Endodermal cell (in vitro differentiated cells): ENCODE measurements at regions not wholly inside any gene's neighbourhood (a gene's known extent, or its start where the extent isn't known, plus 50 kb on each side); places are given as distances from the start of the nearest gene placed in this dataset.

Experiments used
- DNase-seq: peaks from one replicate; pipeline ENCODE4 v3.0.0-alpha.2; 2017
- H3K27ac ChIP-seq: 2 replicates; pipeline ENCODE4 v1.5.1; 2013; ENCODE audit warnings: mild to moderate bottlenecking, low read depth, low read length, moderate library complexity
- H3K27me3 ChIP-seq: 2 replicates; pipeline ENCODE4 v1.6.1; 2013; ENCODE audit warnings: mild to moderate bottlenecking, low read length, moderate library complexity; ENCODE audit not compliant: insufficient read depth, control insufficient read depth, poor library complexity, severe bottlenecking
- H3K36me3 ChIP-seq: 2 replicates; pipeline ENCODE4 v1.7.0; 2013; ENCODE audit warnings: mild to moderate bottlenecking, low read length, moderate library complexity; ENCODE audit not compliant: control insufficient read depth, insufficient read depth
- H3K4me1 ChIP-seq: one replicate; pipeline ENCODE4 v1.7.0; 2013; ENCODE audit warnings: low read length; ENCODE audit not compliant: control insufficient read depth, insufficient read depth
- H3K4me3 ChIP-seq: 2 replicates; pipeline ENCODE4 v1.5.1; 2013; ENCODE audit warnings: mild to moderate bottlenecking, low read length, moderate library complexity
- H3K9ac ChIP-seq: 2 replicates; pipeline ENCODE4 v1.6.1; 2013; ENCODE audit warnings: mild to moderate bottlenecking, low read length, moderate library complexity; ENCODE audit not compliant: poor library complexity, severe bottlenecking; ENCODE audit errors: extremely low read depth
- H3K9me3 ChIP-seq: 2 replicates; pipeline ENCODE4 v1.6.1; 2013; ENCODE audit warnings: mild to moderate bottlenecking, low read length, moderate library complexity; ENCODE audit not compliant: control insufficient read depth
- H3K27ac Mint-ChIP-seq: 2 replicates; pipeline ENCODE4 v1.8.0; 2020; ENCODE audit warnings: mixed read lengths
- H3K27me3 Mint-ChIP-seq: 2 replicates; pipeline ENCODE4 v1.8.0; 2021; ENCODE audit warnings: mild to moderate bottlenecking, mixed read lengths; ENCODE audit not compliant: insufficient read depth
- H3K36me3 Mint-ChIP-seq: 2 replicates; pipeline ENCODE4 v1.8.0; 2020; ENCODE audit warnings: low read depth, mixed read lengths
- H3K4me1 Mint-ChIP-seq: 2 replicates; pipeline ENCODE4 v1.8.0; 2020; ENCODE audit warnings: mixed read lengths
- H3K4me3 Mint-ChIP-seq: 2 replicates; pipeline ENCODE4 v1.8.0; 2020; ENCODE audit warnings: mild to moderate bottlenecking, moderate library complexity, mixed read lengths
- H3K9me3 Mint-ChIP-seq: 2 replicates; pipeline ENCODE4 v1.8.0; 2020; ENCODE audit warnings: mild to moderate bottlenecking, mixed read lengths
- WGBS, 2 experiments: methylation state at CpG; one replicate each; pipeline versions ENCODE4 v1.1.5 to v1.1.7; 2013; ENCODE audit warnings: missing lambda C conversion rate in 2 of 2, mixed read lengths in 1 of 2; ENCODE audit not compliant: insufficient coverage in 1 of 2, insufficient read length in 1 of 2; 5-methylcytosine and 5-hydroxymethylcytosine counted together
- TF ChIP-seq, protein P1 (sequence below): fragments of 200-600 bp; sonication (generic); conservative IDR thresholded peaks from 2 replicates; pipeline ENCODE4 v1.5.0; 2021; ENCODE audit warnings: antibody characterized with exemption, mild to moderate bottlenecking

DNA sequence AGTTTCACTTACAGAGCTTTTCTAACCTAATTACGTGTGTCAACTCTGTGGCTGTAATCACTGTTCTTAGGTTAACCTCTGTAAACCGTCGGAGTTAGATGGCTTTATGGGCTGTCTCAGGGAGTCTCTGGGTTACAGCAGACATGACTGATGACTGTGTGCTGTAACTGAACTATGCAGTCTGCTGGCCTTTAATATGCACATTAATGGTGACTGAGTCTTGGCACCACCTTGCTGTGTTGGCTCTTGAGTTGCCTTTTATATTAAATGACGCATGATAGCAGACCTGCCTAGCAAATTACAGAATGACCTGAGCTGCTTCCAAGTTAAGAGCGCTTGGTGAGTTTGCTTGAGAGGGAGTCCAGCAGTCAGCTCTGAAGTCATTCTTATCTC, 90.1 kb downstream of the ACKR3 start:
- H3K27ac Mint-ChIP-seq: no peak overlapping the region
- no peaks in the 10 kb centered on the region for H3K9me3 Mint-ChIP-seq
- H3K4me3 Mint-ChIP-seq: peak overlapping the region; percentile 1
- no peak for DNase-seq
- peaks cover 20% of the 10 kb centered on the region for H3K4me1 ChIP-seq
- peaks cover 4% of the 10 kb centered on the region for H3K27me3 Mint-ChIP-seq
- H3K36me3 ChIP-seq: no peaks in the 10 kb centered on the region
- 75 to 82% methylated on average over 4 to 5 of the region's 5 CpGs for WGBS, 2 experiments
- no peaks in the 10 kb centered on the region for H3K36me3 Mint-ChIP-seq
- no peaks in the 10 kb centered on the region for H3K9me3 ChIP-seq
- TF ChIP-seq, protein P1, sequence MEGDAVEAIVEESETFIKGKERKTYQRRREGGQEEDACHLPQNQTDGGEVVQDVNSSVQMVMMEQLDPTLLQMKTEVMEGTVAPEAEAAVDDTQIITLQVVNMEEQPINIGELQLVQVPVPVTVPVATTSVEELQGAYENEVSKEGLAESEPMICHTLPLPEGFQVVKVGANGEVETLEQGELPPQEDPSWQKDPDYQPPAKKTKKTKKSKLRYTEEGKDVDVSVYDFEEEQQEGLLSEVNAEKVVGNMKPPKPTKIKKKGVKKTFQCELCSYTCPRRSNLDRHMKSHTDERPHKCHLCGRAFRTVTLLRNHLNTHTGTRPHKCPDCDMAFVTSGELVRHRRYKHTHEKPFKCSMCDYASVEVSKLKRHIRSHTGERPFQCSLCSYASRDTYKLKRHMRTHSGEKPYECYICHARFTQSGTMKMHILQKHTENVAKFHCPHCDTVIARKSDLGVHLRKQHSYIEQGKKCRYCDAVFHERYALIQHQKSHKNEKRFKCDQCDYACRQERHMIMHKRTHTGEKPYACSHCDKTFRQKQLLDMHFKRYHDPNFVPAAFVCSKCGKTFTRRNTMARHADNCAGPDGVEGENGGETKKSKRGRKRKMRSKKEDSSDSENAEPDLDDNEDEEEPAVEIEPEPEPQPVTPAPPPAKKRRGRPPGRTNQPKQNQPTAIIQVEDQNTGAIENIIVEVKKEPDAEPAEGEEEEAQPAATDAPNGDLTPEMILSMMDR: no peak
- no peak overlapping the region for H3K27ac ChIP-seq
- H3K4me1 Mint-ChIP-seq: peaks cover 38% of the 10 kb centered on the region
- no peaks in the 10 kb centered on the region for H3K27me3 ChIP-seq
- H3K4me3 ChIP-seq: no peak overlapping the region
- H3K9ac ChIP-seq: no peak overlapping the region

DNA sequence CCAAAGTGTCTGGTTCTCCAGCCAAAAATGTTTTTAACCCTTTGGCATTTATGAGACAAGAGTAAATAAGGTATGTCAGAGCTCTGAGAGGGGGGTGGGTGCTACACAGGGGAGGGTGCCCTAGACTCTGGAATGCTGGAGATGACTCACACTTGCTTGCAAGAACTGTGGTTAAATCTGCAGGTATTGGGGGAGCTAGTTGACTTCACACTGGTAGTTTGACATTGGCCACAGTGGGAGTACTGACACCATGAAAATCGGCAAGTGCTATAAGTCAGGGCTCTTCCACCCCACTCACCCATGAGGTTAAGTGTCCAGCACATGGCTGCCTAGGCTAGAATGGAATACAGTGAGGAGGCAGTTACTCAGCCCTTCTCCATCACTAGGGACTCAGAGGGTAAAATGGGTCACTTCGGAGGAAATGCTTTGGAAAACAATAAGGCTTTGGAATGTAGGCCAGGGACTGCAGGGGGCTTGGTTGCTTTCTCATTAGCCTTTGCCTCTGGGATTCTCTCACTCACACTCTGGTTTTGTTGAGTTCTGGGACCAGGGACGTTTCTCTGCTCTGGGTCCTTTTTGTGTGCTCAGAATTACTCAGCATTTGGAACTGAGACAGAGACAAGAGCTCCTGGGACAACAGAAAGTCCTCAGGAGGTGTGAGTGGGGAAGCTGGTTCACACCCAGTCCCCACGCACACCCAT, 91.6 kb downstream of the ACKR3 start:
- H3K4me3 Mint-ChIP-seq: no peak overlapping the region
- TF ChIP-seq, protein P1: no peak
- Histone ChIP-seq H3K9ac (no peak overlapping the region), H3K4me1 (peaks cover 20% of the 10 kb centered on the region), H3K4me3 (peak overlapping the region; percentile 14), H3K9me3 (peaks cover 4% of the 10 kb centered on the region), H3K27me3 (no peaks in the 10 kb centered on the region), H3K36me3 (no peaks in the 10 kb centered on the region), H3K27ac (no peak overlapping the region)
- H3K9me3 Mint-ChIP-seq: peaks cover 7% of the 10 kb centered on the region
- 40 to 43% methylated on average over 3 to 4 of the region's 4 CpGs for WGBS, 2 experiments
- peak; percentile 79 for DNase-seq
- H3K27ac Mint-ChIP-seq: peak overlapping the region; percentile 77
- H3K36me3 Mint-ChIP-seq: peaks cover 3% of the 10 kb centered on the region
- H3K27me3 Mint-ChIP-seq: peaks cover 4% of the 10 kb centered on the region
- peaks cover 38% of the 10 kb centered on the region for H3K4me1 Mint-ChIP-seq

DNA sequence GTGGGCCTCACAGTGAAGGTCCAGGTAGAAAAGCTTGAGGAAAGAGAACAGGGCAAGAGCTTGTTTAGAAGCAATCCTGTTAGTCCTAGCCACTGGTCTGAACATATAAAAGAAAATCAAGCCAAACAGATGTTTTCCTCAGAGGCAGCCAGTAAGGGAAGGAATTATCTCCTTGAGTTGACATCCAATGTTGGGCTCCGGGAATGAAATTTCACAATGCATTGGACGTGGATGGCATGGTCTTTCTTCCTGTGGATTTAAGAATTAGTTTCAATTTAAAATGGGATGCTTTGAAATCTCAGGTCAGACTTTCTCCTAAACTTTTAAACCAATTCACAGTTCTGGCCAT, 92.1 kb downstream of the ACKR3 start:
- no peak overlapping the region for H3K9ac ChIP-seq
- H3K36me3 ChIP-seq: no peaks in the 10 kb centered on the region
- Mint-ChIP-seq H3K9me3 (peaks cover 11% of the 10 kb centered on the region), H3K4me1 (peaks cover 38% of the 10 kb centered on the region), H3K27ac (peak overlapping the region; percentile 77), H3K36me3 (peaks cover 8% of the 10 kb centered on the region), H3K4me3 (no peak overlapping the region), H3K27me3 (peaks cover 9% of the 10 kb centered on the region)
- no peak for DNase-seq
- peak overlapping the region; percentile 14 for H3K4me3 ChIP-seq
- H3K27me3 ChIP-seq: no peaks in the 10 kb centered on the region
- peaks cover 20% of the 10 kb centered on the region for H3K4me1 ChIP-seq
- H3K27ac ChIP-seq: no peak overlapping the region
- TF ChIP-seq, protein P1: no peak
- WGBS, 2 experiments: 88 to 93% methylated on average over 2 of the region's 2 CpGs
- peaks cover 9% of the 10 kb centered on the region for H3K9me3 ChIP-seq
